ENCODE measurements at regions not wholly inside any gene's neighbourhood (a gene's known extent, or its start where the extent isn't known, plus 50 kb on each side); places are given as distances from the start of the nearest gene placed in this dataset.

- DNase-seq = no peak
These were observed 389.9 kb upstream of the ANXA10 start for GRCh38 chr4:167702391-167702790.

GRCh38 chr4:167711517-167711916, 380.8 kb upstream of the ANXA10 start:
- DNase-seq = no peak

GRCh38 chr4:167713756-167714155, 378.6 kb upstream of the ANXA10 start:
- no peak for DNase-seq

GRCh38 chr4:167715176-167715575, 377.2 kb upstream of the ANXA10 start:
- DNase-seq = no peak

GRCh38 chr4:167717495-167717894, 374.8 kb upstream of the ANXA10 start:
- DNase-seq = no peak

- DNase-seq = no peak
These were observed 370.5 kb upstream of the ANXA10 start for GRCh38 chr4:167721617-167722486.

- no peak for DNase-seq
These were observed 369.9 kb upstream of the ANXA10 start for GRCh38 chr4:167722487-167722808.

- DNase-seq = no peak
These were observed 367.4 kb upstream of the ANXA10 start for GRCh38 chr4:167724941-167725340.

- no peak for DNase-seq
These were observed 361.6 kb upstream of the ANXA10 start for GRCh38 chr4:167730769-167731168.

- no peak for DNase-seq
These were observed 347.2 kb upstream of the ANXA10 start for GRCh38 chr4:167745024-167745687.

GRCh38 chr4:167767281-167767680, 325.1 kb upstream of the ANXA10 start:
- DNase-seq = no peak

- no peak for DNase-seq
These were observed 317.7 kb upstream of the ANXA10 start for GRCh38 chr4:167774646-167775045.

- DNase-seq = no peak
These were observed 317.0 kb upstream of the ANXA10 start for GRCh38 chr4:167775375-167775774.

- DNase-seq = no peak
These were observed 313.1 kb upstream of the ANXA10 start for GRCh38 chr4:167779280-167779679.

GRCh38 chr4:167779864-167780263, 312.5 kb upstream of the ANXA10 start:
- DNase-seq = no peak

- no peak for DNase-seq
These were observed 307.5 kb upstream of the ANXA10 start for GRCh38 chr4:167784826-167785225.

- no peak for DNase-seq
These were observed 306.8 kb upstream of the ANXA10 start for GRCh38 chr4:167785523-167785922.

- DNase-seq = no peak
These were observed 305.8 kb upstream of the ANXA10 start for GRCh38 chr4:167786504-167786903.

- no peak for DNase-seq
These were observed 305.1 kb upstream of the ANXA10 start for GRCh38 chr4:167787231-167787630.

GRCh38 chr4:167802463-167803212, 289.7 kb upstream of the ANXA10 start:
- no peak for DNase-seq

GRCh38 chr4:167811958-167812357, 280.4 kb upstream of the ANXA10 start:
- no peak for DNase-seq

GRCh38 chr4:167826281-167826680, 266.1 kb upstream of the ANXA10 start:
- no peak for DNase-seq

- DNase-seq = no peak
These were observed 260.5 kb upstream of the ANXA10 start for GRCh38 chr4:167831855-167832254.

GRCh38 chr4:167838686-167839085, 253.7 kb upstream of the ANXA10 start:
- DNase-seq = no peak

Measured in activated naive CD4-positive, alpha-beta T cell treated with Interleukin-2 at 50 U/mL for 16 hours (primary cell).